Small intestine (tissue), 7 donors: ENCODE measurements at regions not wholly inside any gene's neighbourhood (a gene's known extent, or its start where the extent isn't known, plus 50 kb on each side); places are given as distances from the start of the nearest gene placed in this dataset.

Experiments used
- DNase-seq, 2 donors: peaks; one replicate each; pipeline versions ENCODE4 v3.0.0 to v3.0.0-alpha.2; 2013
- FAIRE-seq: peaks from 2 replicates; lab custom pipeline; 2012; peaks lifted over from hg19 to GRCh38; lab: Jason Lieb, UNC
- H3K27ac ChIP-seq, 3 donors: one replicate each; pipeline ENCODE4 v1.5.1; 2013; ENCODE audit warnings: low read length in 2 of 3, mild to moderate bottlenecking in 2 of 3, control low read depth in 1 of 3, inconsistent platforms in 1 of 3, low read depth in 1 of 3, moderate library complexity in 1 of 3
- H3K27me3 ChIP-seq, 3 donors: one replicate each; pipeline ENCODE4 v1.6.1; 2013; ENCODE audit warnings: low read length in 3 of 3, inconsistent platforms in 1 of 3; ENCODE audit not compliant: control insufficient read depth in 3 of 3, insufficient read depth in 3 of 3
- H3K36me3 ChIP-seq, 3 donors: one replicate each; pipeline ENCODE4 v1.6.1; 2013; ENCODE audit warnings: low read length in 3 of 3, inconsistent platforms in 1 of 3, low read depth in 1 of 3, mild to moderate bottlenecking in 1 of 3, moderate library complexity in 1 of 3; ENCODE audit not compliant: control insufficient read depth in 3 of 3, insufficient read depth in 2 of 3
- H3K4me1 ChIP-seq, 3 donors: one replicate each; pipeline ENCODE4 v1.6.1; 2013; ENCODE audit warnings: low read length in 2 of 3, inconsistent platforms in 1 of 3, low read depth in 1 of 3, mild to moderate bottlenecking in 1 of 3, moderate library complexity in 1 of 3; ENCODE audit not compliant: control insufficient read depth in 3 of 3, insufficient read depth in 2 of 3
- H3K4me3 ChIP-seq, 3 donors: one replicate each; pipeline ENCODE4 v1.5.1; 2013; ENCODE audit warnings: low read length in 3 of 3, control low read depth in 1 of 3, inconsistent platforms in 1 of 3, low read depth in 1 of 3, mild to moderate bottlenecking in 1 of 3, moderate library complexity in 1 of 3
- H3K9me3 ChIP-seq, 2 donors: one replicate each; pipeline ENCODE4 v1.6.1; 2013; ENCODE audit warnings: low read depth in 1 of 2, low read length in 1 of 2; ENCODE audit not compliant: control insufficient read depth in 2 of 2, insufficient read depth in 1 of 2
- WGBS, 3 donors: extraction: QIAGEN DNeasy Blood & Tissue Kit; methylation state at CpG; one replicate each; pipeline ENCODE4 v1.1.7; 2013; 5-methylcytosine and 5-hydroxymethylcytosine counted together
- donor health status: healthy with polysubstance abuse.
- donor health status: control.
- donor health status: control.
- donor health status: Bipolar disorder and iron deficiency.
- donor health status: healthy.

DNA sequence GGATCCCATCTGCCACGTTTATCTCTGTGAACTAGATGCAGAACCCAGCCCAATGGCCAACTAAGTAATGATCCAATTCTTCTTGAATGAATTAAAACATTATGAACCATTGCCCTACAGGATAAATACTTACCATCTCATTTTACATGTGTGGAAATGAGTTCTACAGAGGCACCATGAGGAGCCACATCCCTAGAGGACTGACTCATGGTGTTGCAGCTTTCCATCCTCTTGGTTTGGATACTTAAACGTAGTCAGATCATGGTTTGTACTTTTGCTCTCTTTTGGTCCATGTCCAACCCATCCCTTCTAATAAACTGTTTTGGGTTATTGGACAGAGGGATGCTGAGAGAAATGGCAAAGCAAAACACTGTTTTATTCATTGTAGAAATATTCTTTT, 484.8 kb downstream of the EBF1 start:
- DNase-seq (no peak), FAIRE-seq (no peak)
- H3K36me3 ChIP-seq = no peaks in the 10 kb centered on the region
- no peaks in the 10 kb centered on the region for H3K27me3 ChIP-seq
- no peaks in the 10 kb centered on the region for H3K9me3 ChIP-seq
- WGBS, 3 donors = 37 to 65% (median 39%) methylated on average over 2 of the region's 2 CpGs
- no peaks in the 10 kb centered on the region for H3K4me1 ChIP-seq
- no peak overlapping the region for H3K4me3 ChIP-seq
- no peak overlapping the region for H3K27ac ChIP-seq

- DNase-seq (no peak), FAIRE-seq (no peak)
- no peaks in the 10 kb centered on the region for H3K27me3 ChIP-seq
- no peaks in the 10 kb centered on the region for H3K9me3 ChIP-seq
- H3K4me3 ChIP-seq = no peak overlapping the region
- no peaks in the 10 kb centered on the region for H3K4me1 ChIP-seq
- H3K36me3 ChIP-seq = no peaks in the 10 kb centered on the region
- WGBS, 3 donors = 88 to 91% (median 88%) methylated on average over 4 of the region's 4 CpGs
- H3K27ac ChIP-seq = no peak overlapping the region
These were observed 488.1 kb downstream of the EBF1 start for GRCh38 chr5:158611581-158611980.

GRCh38 chr5:158610051-158610415, 489.7 kb downstream of the EBF1 start:
- FAIRE-seq = no peak
- Histone ChIP-seq H3K4me1 (no peaks in the 10 kb centered on the region), H3K4me3 (no peak overlapping the region), H3K27ac (no peak overlapping the region), H3K27me3 (no peaks in the 10 kb centered on the region), H3K36me3 (no peaks in the 10 kb centered on the region), H3K9me3 (no peaks in the 10 kb centered on the region)
- 87 to 94% (median 92%) methylated on average over 2 of the region's 2 CpGs for WGBS, 3 donors
- no peak for DNase-seq

GRCh38 chr5:158609333-158610050, 490.2 kb downstream of the EBF1 start:
- Histone ChIP-seq H3K4me3 (no peak overlapping the region), H3K4me1 (no peaks in the 10 kb centered on the region), H3K27ac (no peak overlapping the region), H3K36me3 (no peaks in the 10 kb centered on the region), H3K9me3 (no peaks in the 10 kb centered on the region), H3K27me3 (no peaks in the 10 kb centered on the region)
- FAIRE-seq = no peak
- WGBS, 3 donors = 61 to 68% (median 66%) methylated on average over 9 of the region's 9 CpGs
- DNase-seq = no peak

GRCh38 chr5:158607088-158607487, 492.6 kb downstream of the EBF1 start:
- Histone ChIP-seq H3K27me3 (no peaks in the 10 kb centered on the region), H3K9me3 (no peaks in the 10 kb centered on the region), H3K36me3 (no peaks in the 10 kb centered on the region), H3K4me3 (no peak overlapping the region), H3K4me1 (no peaks in the 10 kb centered on the region), H3K27ac (no peak overlapping the region)
- no peak for DNase-seq
- 88 to 91% (median 89%) methylated on average over 2 of the region's 2 CpGs for WGBS, 3 donors
- no peak for FAIRE-seq

DNA sequence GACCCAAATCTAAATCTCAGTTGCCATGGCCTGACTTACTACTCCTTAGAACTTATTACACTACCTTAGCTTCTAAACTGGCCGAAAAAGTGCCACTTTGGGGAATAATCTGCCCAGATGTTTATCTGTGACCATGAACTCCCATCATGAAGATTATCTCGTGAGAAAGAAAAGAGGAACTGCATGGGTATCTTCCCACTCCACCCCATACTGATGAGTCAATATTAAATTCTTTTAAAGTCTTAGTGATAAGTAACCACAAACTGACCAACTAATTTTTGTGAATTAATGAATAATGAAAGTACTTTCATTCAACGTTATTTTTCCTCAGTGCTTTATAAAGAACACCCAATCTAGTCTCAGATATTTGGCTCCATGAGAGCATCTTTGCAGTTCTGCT, 493.5 kb downstream of the EBF1 start:
- H3K36me3 ChIP-seq = no peaks in the 10 kb centered on the region
- DNase-seq = no peak
- no peak overlapping the region for H3K27ac ChIP-seq
- no peak overlapping the region for H3K4me3 ChIP-seq
- WGBS, 3 donors = 54 to 73% (median 62%) methylated on average over 3 of the region's 3 CpGs
- H3K27me3 ChIP-seq = no peaks in the 10 kb centered on the region
- no peak for FAIRE-seq
- H3K4me1 ChIP-seq = no peaks in the 10 kb centered on the region
- H3K9me3 ChIP-seq = no peaks in the 10 kb centered on the region

DNA sequence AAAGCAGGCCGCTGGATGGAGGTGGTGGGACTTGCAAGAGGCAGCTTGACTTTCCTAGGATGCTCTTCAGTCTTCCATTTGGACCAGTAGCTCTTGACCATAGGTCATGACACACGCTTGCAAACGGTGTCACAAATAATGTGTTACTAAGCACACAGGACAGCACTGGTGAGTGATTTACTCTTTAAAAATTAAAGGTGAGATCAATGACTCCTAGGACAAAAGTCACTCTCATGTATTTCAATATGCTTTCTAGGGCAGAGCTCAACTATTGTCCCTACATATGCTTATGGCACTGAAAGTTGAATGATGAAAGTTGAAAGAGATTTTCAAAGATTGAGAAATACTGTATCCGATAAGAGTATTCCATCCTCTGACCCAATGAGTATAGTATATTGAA, 496.7 kb downstream of the EBF1 start:
- no peaks in the 10 kb centered on the region for H3K36me3 ChIP-seq
- H3K4me1 ChIP-seq = no peaks in the 10 kb centered on the region
- 85 to 91% (median 89%) methylated on average over 4 of the region's 4 CpGs for WGBS, 3 donors
- no peaks in the 10 kb centered on the region for H3K27me3 ChIP-seq
- no peak overlapping the region for H3K27ac ChIP-seq
- H3K4me3 ChIP-seq = no peak overlapping the region
- no peaks in the 10 kb centered on the region for H3K9me3 ChIP-seq
- DNase-seq = no peak
- FAIRE-seq = no peak

DNA sequence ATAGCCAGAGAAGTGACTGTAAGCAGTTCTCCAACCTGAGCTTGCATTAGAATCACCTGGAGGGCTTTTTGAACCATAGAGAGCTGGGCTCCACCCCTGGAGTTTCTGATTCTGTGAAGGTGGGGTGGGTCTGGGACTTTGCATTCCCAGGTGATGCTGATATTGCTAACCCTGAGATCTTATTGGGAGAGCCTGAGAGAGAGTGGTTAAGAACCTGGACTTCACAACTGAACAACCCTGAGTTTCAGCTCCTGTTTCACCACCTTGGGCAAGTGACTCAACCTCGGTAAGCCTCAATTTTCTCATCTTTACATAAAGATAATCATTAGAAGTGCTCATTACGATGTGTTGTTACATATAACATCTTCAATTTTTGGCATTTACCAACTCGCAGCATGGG, 498.6 kb downstream of the EBF1 start:
- no peaks in the 10 kb centered on the region for H3K36me3 ChIP-seq
- FAIRE-seq (no peak), DNase-seq (no peak)
- peaks cover 0 to 5% of the 10 kb centered on the region in 2 donors for H3K9me3 ChIP-seq
- WGBS, 3 donors = 79 to 85% (median 84%) methylated on average over 3 of the region's 3 CpGs
- no peak overlapping the region for H3K27ac ChIP-seq
- no peaks in the 10 kb centered on the region for H3K4me1 ChIP-seq
- H3K27me3 ChIP-seq = no peaks in the 10 kb centered on the region
- H3K4me3 ChIP-seq = no peak overlapping the region

DNA sequence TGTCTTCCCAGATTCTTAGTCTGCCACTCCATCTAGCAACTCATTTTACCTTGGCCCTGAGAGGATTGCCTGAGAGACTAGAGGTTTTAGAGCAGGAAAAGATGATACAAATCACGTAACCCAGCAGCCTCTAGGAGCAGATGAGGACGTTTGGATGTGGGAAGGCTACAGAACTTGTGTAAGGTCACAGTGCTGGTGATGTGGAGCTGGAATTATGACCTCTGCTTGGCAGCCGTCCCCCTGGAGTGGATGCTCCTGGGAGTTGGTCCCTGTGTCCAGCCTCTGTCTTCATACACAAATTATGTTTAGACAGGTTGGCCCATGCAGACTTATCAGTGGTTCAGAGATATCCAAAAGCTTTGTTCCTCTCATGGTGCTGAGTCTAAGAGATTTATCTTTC, 499.0 kb downstream of the EBF1 start:
- no peaks in the 10 kb centered on the region for H3K27me3 ChIP-seq
- no peaks in the 10 kb centered on the region for H3K4me1 ChIP-seq
- WGBS, 3 donors = 39 to 83% (median 54%) methylated on average over 3 of the region's 3 CpGs
- DNase-seq (no peak), FAIRE-seq (no peak)
- H3K36me3 ChIP-seq = no peaks in the 10 kb centered on the region
- H3K4me3 ChIP-seq = no peak overlapping the region
- no peak overlapping the region for H3K27ac ChIP-seq
- H3K9me3 ChIP-seq = peaks cover 0 to 5% of the 10 kb centered on the region in 2 donors
